ENCODE measurements at regions not wholly inside any gene's neighbourhood (a gene's known extent, or its start where the extent isn't known, plus 50 kb on each side); places are given as distances from the start of the nearest gene placed in this dataset.
"Not testable (repeated sequence)": the region's sequence is repeated elsewhere in the genome, so short reads cannot be mapped to it uniquely, and the experiment has no call there.

- DNase-seq (ENCODE audit: low read depth), result not testable (repeated sequence)
These were observed 126.5 kb upstream of the NBPF9 start for GRCh38 chr1:149229813-149230212.

GRCh38 chr1:149234926-149235914 is 131.9 kb upstream of the NBPF9 start:
- not testable (repeated sequence) for DNase-seq (ENCODE audit: low read depth)

GRCh38 chr1:149237515-149237914 is 134.2 kb upstream of the NBPF9 start:
- not testable (repeated sequence) for DNase-seq (ENCODE audit: low read depth)

GRCh38 chr1:149239897-149240508 is 136.7 kb upstream of the NBPF9 start:
- not testable (repeated sequence) for DNase-seq (ENCODE audit: low read depth)

- not testable (repeated sequence) for DNase-seq (ENCODE audit: low read depth)
These were observed 137.2 kb upstream of the NBPF9 start for GRCh38 chr1:149240530-149240929.

GRCh38 chr1:149241272-149241671 is 137.9 kb upstream of the NBPF9 start:
- not testable (repeated sequence) for DNase-seq (ENCODE audit: low read depth)

GRCh38 chr1:149243572-149243971 is 140.2 kb upstream of the NBPF9 start:
- DNase-seq (ENCODE audit: low read depth), result not testable (repeated sequence)

GRCh38 chr1:149244621-149245020 is 141.3 kb upstream of the NBPF9 start:
- not testable (repeated sequence) for DNase-seq (ENCODE audit: low read depth)

- not testable (repeated sequence) for DNase-seq (ENCODE audit: low read depth)
These were observed 142.9 kb upstream of the NBPF9 start for GRCh38 chr1:149246212-149246611.

- DNase-seq (ENCODE audit: low read depth), result not testable (repeated sequence)
These were observed 145.3 kb upstream of the NBPF9 start for GRCh38 chr1:149248610-149249009.

- DNase-seq (ENCODE audit: low read depth), result not testable (repeated sequence)
These were observed 146.6 kb upstream of the NBPF9 start for GRCh38 chr1:149249850-149250467.

GRCh38 chr1:149254894-149255847 is 151.8 kb upstream of the NBPF9 start:
- DNase-seq (ENCODE audit: low read depth), result not testable (repeated sequence)

GRCh38 chr1:149260284-149260683 is 156.9 kb upstream of the NBPF9 start:
- DNase-seq (ENCODE audit: low read depth), result not testable (repeated sequence)

- not testable (repeated sequence) for DNase-seq (ENCODE audit: low read depth)
These were observed 157.5 kb upstream of the NBPF9 start for GRCh38 chr1:149260736-149261340.

GRCh38 chr1:149267287-149267686 is 163.9 kb upstream of the NBPF9 start:
- DNase-seq (ENCODE audit: low read depth), result not testable (repeated sequence)

GRCh38 chr1:149269001-149269702 is 165.8 kb upstream of the NBPF9 start:
- not testable (repeated sequence) for DNase-seq (ENCODE audit: low read depth)

- DNase-seq (ENCODE audit: low read depth), result not testable (repeated sequence)
These were observed 166.5 kb upstream of the NBPF9 start for GRCh38 chr1:149269833-149270232.

GRCh38 chr1:149274493-149274892 is 171.1 kb upstream of the NBPF9 start:
- not testable (repeated sequence) for DNase-seq (ENCODE audit: low read depth)

GRCh38 chr1:149275802-149276201 is 172.5 kb upstream of the NBPF9 start:
- DNase-seq (ENCODE audit: low read depth), result not testable (repeated sequence)

GRCh38 chr1:149276496-149276895 is 173.1 kb upstream of the NBPF9 start:
- DNase-seq (ENCODE audit: low read depth), result not testable (repeated sequence)

Measured in stimulated activated CD8-positive, alpha-beta memory T cell treated with anti-CD3 and anti-CD28 coated beads, Interleukin-15, amount 100 ng/mL, for 24 hours (primary cell).